ENCODE measurements at regions not wholly inside any gene's neighbourhood (a gene's known extent, or its start where the extent isn't known, plus 50 kb on each side); places are given as distances from the start of the nearest gene placed in this dataset.

DNA sequence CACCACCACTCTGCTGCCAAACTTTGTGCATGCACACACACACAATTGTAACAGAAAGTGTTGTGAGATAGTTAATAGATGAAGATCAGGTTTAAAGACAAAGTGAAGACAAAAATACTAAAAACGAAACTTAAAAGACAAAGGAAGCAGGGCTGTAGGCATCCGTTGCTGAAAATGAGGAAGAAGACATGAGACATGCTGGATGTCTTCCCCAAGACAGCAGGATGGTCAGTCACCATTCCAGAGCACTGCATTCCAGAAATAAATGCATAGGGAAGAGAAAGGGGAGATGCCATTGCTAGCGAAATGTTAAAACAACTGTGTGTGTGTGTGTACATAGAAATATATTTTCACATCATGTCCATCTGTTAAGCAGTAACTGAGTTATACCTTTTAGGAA lies 520.1 kb downstream of the SUCLA2 start:
- POLR2A ChIA-PET: no interaction called here

More for the DNA sequence above, 520.1 kb downstream of the SUCLA2 start:
- Histone ChIP-seq H3K4me2 (ENCODE audit: low read depth, low read length) (no peak overlapping the region), H3K9ac (ENCODE audit: insufficient read depth, low read depth, low read length) (no peak overlapping the region), H3K27me3 (ENCODE audit: control insufficient read depth in 1 of 2, insufficient read depth in 2 of 2, low read length in 2 of 2) (no peaks in the 10 kb centered on the region), H2AFZ (ENCODE audit: low read length) (no peak overlapping the region), H4K20me1 (ENCODE audit: insufficient read depth, low read length) (no peaks in the 10 kb centered on the region), H3K36me3 (replicated peaks in 1 of 2; ENCODE audit: control insufficient read depth in 1 of 2, insufficient read depth in 2 of 2, low read length in 2 of 2) (no peaks in the 10 kb centered on the region), H3K27ac (ENCODE audit: extremely low read length, insufficient read depth, low read length) (no peak overlapping the region), H3K4me1 (ENCODE audit: insufficient read depth, low read length) (no peaks in the 10 kb centered on the region), H3K4me3 (replicated peaks in 1 of 3; ENCODE audit: insufficient read depth in 1 of 3, low read depth in 2 of 3, low read length in 3 of 3) (no peak overlapping the region), H3K79me2 (ENCODE audit: insufficient read depth, low read length) (no peaks in the 10 kb centered on the region), H3K9me3 (ENCODE audit: low read length) (no peaks in the 10 kb centered on the region)
- ATAC-seq: no peak
- TF ChIP-seq ZNF232 (CRISPR knock-in tag; IDR thresholded peaks at IDR 0.05; ENCODE audit: borderline replicate concordance): no peak
- TF ChIP-seq ZFP1 (CRISPR knock-in tag; IDR thresholded peaks at IDR 0.05): no peak
- TF ChIP-seq ZSCAN9 (CRISPR knock-in tag; IDR thresholded peaks at IDR 0.05; ENCODE audit: borderline replicate concordance): no peak
- TF ChIP-seq ZFP82 (CRISPR knock-in tag; IDR thresholded peaks at IDR 0.05; ENCODE audit: borderline replicate concordance): no peak
- TF ChIP-seq PRDM4 (CRISPR knock-in tag; IDR thresholded peaks at IDR 0.05; ENCODE audit: borderline replicate concordance): no peak
- TF ChIP-seq ZNF3 (CRISPR knock-in tag; IDR thresholded peaks at IDR 0.05): no peak
- no peak for TF ChIP-seq TOE1 (CRISPR knock-in tag; IDR thresholded peaks at IDR 0.05)
- no peak for TF ChIP-seq MAX (IDR thresholded peaks at IDR 0.05)
- TF ChIP-seq ZNF20 (CRISPR knock-in tag; IDR thresholded peaks at IDR 0.05): no peak
- TF ChIP-seq ZFP37 (CRISPR knock-in tag; IDR thresholded peaks at IDR 0.05; ENCODE audit: borderline replicate concordance): no peak
- no peak for TF ChIP-seq YEATS2 (CRISPR knock-in tag; IDR thresholded peaks at IDR 0.05; ENCODE audit: borderline replicate concordance)
- TF ChIP-seq HNRNPK (IDR thresholded peaks at IDR 0.05; ENCODE audit: low read depth, low read length, poor library complexity, severe bottlenecking): no peak
- TF ChIP-seq NFKB2 (CRISPR knock-in tag; IDR thresholded peaks at IDR 0.05; ENCODE audit: borderline replicate concordance): no peak
- no peak for TF ChIP-seq ZSCAN25 (CRISPR knock-in tag; IDR thresholded peaks at IDR 0.05)
- no peak for TF ChIP-seq BHLHE40 (IDR thresholded peaks at IDR 0.05; ENCODE audit: low read length)
- TF ChIP-seq PPARG (CRISPR knock-in tag; conservative IDR thresholded peaks at IDR 0.05): no peak
- TF ChIP-seq ZNF792 (CRISPR knock-in tag; IDR thresholded peaks at IDR 0.05): no peak
- TF ChIP-seq KMT2A (CRISPR knock-in tag; IDR thresholded peaks at IDR 0.05): no peak
- TF ChIP-seq MTA1 (CRISPR knock-in tag; IDR thresholded peaks at IDR 0.05; ENCODE audit: borderline replicate concordance): no peak
- in situ Hi-C loops (cut with HindIII; ENCODE audit: extremely low pct_ligation_motif_present, low pct_unique_long_range_greater_than_20kb): no loop called here
- WGBS (ENCODE audit: low lambda C conversion rate): 3% methylated on average over 3 of the region's 3 CpGs
- no TSS peak for BruUV-seq (replicated peaks)
- CTCF ChIA-PET (ENCODE audit: low intra/inter-chr PET ratio, low total read pairs): no interaction called here
- no peak for DNase-seq (ENCODE audit: low spot score)
- no peak for FAIRE-seq
- intact Hi-C loops (cut with micrococcal nuclease; ENCODE audit: unreplicated experiment): no loop called here

All from HepG2 (cell line).